RWPE1 (cell line): ENCODE measurements at regions not wholly inside any gene's neighbourhood (a gene's known extent, or its start where the extent isn't known, plus 50 kb on each side); places are given as distances from the start of the nearest gene placed in this dataset.
A peak's percentile ranks its signal among the peaks of the same experiment; 100 is the strongest.

Source experiments
- CTCF ChIA-PET: fragments of 350-600 bp; sonication (Branson Sonifier 250); formaldehyde crosslinking; extraction: SDS; loops from one replicate; lab custom pipeline; 2021; lab: Yijun Ruan, JAX
- POLR2A ChIA-PET: fragments of 400-600 bp; formaldehyde crosslinking; extraction: SDS; loops from one replicate; lab custom pipeline; 2020; ENCODE audit warnings: antibody characterized with exemption; ENCODE audit not compliant: low non-redundant PET; lab: Yijun Ruan, JAX
- DNase-seq: peaks from one replicate; pipeline ENCODE4 v3.0.0; 2012; ENCODE audit warnings: low spot score
- H3K27ac ChIP-seq: fragments of 450-650 bp; 2 replicates; pipeline ENCODE4 v1.5.1; 2017
- TF ChIP-seq, protein P1 (sequence below): fragments of 450-650 bp; conservative IDR thresholded peaks from 2 replicates; pipeline ENCODE4 v1.5.1; 2017; ENCODE audit warnings: low read depth, mild to moderate bottlenecking

- TF ChIP-seq, protein P1, sequence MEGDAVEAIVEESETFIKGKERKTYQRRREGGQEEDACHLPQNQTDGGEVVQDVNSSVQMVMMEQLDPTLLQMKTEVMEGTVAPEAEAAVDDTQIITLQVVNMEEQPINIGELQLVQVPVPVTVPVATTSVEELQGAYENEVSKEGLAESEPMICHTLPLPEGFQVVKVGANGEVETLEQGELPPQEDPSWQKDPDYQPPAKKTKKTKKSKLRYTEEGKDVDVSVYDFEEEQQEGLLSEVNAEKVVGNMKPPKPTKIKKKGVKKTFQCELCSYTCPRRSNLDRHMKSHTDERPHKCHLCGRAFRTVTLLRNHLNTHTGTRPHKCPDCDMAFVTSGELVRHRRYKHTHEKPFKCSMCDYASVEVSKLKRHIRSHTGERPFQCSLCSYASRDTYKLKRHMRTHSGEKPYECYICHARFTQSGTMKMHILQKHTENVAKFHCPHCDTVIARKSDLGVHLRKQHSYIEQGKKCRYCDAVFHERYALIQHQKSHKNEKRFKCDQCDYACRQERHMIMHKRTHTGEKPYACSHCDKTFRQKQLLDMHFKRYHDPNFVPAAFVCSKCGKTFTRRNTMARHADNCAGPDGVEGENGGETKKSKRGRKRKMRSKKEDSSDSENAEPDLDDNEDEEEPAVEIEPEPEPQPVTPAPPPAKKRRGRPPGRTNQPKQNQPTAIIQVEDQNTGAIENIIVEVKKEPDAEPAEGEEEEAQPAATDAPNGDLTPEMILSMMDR: no peak
- DNase-seq: no peak
- POLR2A ChIA-PET: no interaction called here
- CTCF ChIA-PET: no interaction called here
- no peak overlapping the region for H3K27ac ChIP-seq
These were observed 288.3 kb downstream of the CYP26B1 start for GRCh38 chr2:71859211-71859847.

GRCh38 chr2:71858071-71858470 is 289.6 kb downstream of the CYP26B1 start:
- TF ChIP-seq, protein P1: no peak
- CTCF ChIA-PET: interaction anchor here (1.1 kb wide), 1 partner anchor 58 kb away, joined by 3 read pairs; no protein-coding TSS in a partner anchor
- no peak overlapping the region for H3K27ac ChIP-seq
- no peak for DNase-seq
- POLR2A ChIA-PET: no interaction called here

DNA sequence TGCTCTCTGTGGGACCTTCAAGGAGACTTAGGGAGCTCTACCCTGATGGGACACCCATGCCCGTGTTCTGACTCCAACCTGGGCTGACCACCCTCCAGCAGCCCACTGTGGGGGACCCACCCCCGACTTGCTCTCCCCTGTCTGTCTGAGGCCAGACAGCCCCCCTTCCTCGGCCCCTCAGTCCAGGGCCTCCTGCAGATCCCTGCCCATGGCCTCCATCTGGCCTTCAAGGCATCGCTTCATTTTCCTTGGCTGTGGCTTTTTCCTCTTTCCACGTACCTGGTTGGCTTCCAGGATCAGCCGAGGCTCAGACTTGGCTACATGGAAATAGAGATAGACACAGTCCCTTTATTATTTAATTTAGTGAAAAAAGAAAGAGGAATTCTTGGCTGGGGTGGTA is 290.0 kb downstream of the CYP26B1 start:
- H3K27ac ChIP-seq: no peak overlapping the region
- ChIA-PET CTCF (interaction anchor here (1.1 kb wide), 1 partner anchor 58 kb away, joined by 3 read pairs; no protein-coding TSS in a partner anchor), POLR2A (no interaction called here)
- no peak for DNase-seq
- TF ChIP-seq, protein P1: no peak

DNA sequence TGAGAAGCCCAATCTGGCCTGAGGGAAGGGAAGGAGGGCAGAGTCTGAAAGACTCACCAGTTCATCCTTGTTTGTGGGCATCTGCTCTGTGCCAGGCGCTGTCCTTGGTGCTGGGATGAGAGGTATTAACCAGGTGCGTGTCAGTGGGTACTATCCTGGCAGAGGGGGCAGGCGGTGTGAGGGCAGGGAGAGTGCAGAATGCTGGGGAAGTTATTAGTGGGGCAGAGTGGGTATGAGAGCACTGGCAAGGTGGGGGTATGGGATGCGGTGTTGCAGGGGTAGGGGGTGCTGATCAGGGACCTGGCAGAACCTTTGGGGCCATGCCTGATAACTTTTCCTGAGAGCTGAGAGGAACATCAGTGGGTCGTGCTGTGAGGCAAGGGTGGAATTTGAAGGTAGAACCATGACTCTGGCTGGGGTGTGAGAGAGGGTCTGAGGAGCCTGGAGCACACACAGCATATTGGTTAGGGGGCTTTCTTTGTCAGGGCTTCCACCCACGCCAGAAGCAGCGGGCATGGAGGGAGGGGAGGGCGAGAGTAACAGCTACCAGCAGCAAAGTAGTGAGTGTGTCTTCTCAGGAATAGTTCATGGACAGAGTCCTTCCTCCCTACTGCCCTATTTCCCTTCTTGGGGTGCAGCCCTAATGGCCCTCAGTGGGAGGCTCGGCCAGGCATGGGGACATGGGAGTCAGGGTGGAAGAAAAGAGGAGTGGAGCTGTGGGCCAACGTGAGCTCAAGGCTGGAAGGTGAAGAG is 290.7 kb downstream of the CYP26B1 start:
- TF ChIP-seq, protein P1: no peak
- ChIA-PET POLR2A (no interaction called here), CTCF (interaction anchor here (0.6 to 1.1 kb wide), 2 partner anchors 57 to 277 kb away, joined by 3 to 5 read pairs; no protein-coding TSS in a partner anchor)
- DNase-seq: peak; percentile 46
- no peak overlapping the region for H3K27ac ChIP-seq

DNA sequence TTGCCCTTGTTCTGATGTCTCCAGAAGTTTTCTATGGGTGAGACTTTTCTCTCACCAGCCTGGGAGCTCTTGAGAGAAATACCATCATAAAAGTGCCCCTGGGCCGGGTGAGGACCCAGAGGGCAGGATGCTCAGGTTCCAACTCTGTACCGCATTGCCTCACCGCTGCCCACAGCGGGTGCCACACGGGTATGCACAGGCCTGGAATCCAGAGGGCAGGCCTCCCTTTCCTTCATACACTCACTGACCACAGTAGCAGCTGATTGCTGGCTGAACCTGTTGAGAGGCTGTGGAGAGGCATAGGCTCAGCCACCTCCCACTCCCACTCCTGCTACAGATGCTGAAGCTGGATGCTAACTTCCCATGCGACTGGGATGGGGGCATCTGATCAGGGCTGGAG is 293.8 kb downstream of the CYP26B1 start:
- H3K27ac ChIP-seq: no peak overlapping the region
- no peak for DNase-seq
- ChIA-PET POLR2A (no interaction called here), CTCF (interaction anchor here (0.6 kb wide), 1 partner anchor 12 kb away, joined by 3 read pairs; no protein-coding TSS in a partner anchor)
- TF ChIP-seq, protein P1: no peak

- no peak overlapping the region for H3K27ac ChIP-seq
- ChIA-PET CTCF (no interaction called here), POLR2A (no interaction called here)
- DNase-seq: no peak
- TF ChIP-seq, protein P1: no peak
These were observed 295.4 kb downstream of the CYP26B1 start for GRCh38 chr2:71852141-71852711.
